Naive thymus-derived CD4-positive, alpha-beta T cell (primary cell): ENCODE measurements at regions not wholly inside any gene's neighbourhood (a gene's known extent, or its start where the extent isn't known, plus 50 kb on each side); places are given as distances from the start of the nearest gene placed in this dataset.

Experiments used
- ATAC-seq: fragments of 150-1000 bp; cut with Tn5 transposase; 2 replicates; pipeline ENCODE4 v1.10.0; 2021; ENCODE audit warnings: mild to moderate bottlenecking, moderate library complexity
- CTCF ChIA-PET: fragments of 350-600 bp; sonication (Branson Sonifier 250); formaldehyde crosslinking; loops from one replicate; lab custom pipeline; 2021; ENCODE audit warnings: antibody characterized with exemption; lab: Charles Lee
- POLR2A ChIA-PET: fragments of 350-600 bp; sonication (Branson Sonifier 250); formaldehyde crosslinking; loops from one replicate; lab custom pipeline; 2021; ENCODE audit warnings: antibody characterized with exemption, inconsistent platforms; lab: Charles Lee
- DNase-seq, 9 donors: peaks; one replicate each; pipeline versions ENCODE4 v3.0.0 to v3.0.0-alpha.2; 2020 to 2022; ENCODE audit warnings: mixed read lengths in 1 of 9
- H3K27ac ChIP-seq: one replicate; pipeline ENCODE4 v1.7.0; 2013; ENCODE audit warnings: mild to moderate bottlenecking, low read depth, low read length, moderate library complexity
- H3K27me3 ChIP-seq, 2 donors: one replicate each; pipeline ENCODE4 v1.7.0; 2013; ENCODE audit warnings: low read length in 2 of 2, mild to moderate bottlenecking in 2 of 2, moderate library complexity in 2 of 2; ENCODE audit not compliant: control insufficient read depth in 2 of 2, insufficient read depth in 2 of 2
- H3K36me3 ChIP-seq, 3 experiments: 1 replicate in 2 of 3; 2 replicates in 1 of 3; pipeline ENCODE4 v1.7.0; 2013; ENCODE audit warnings: low read length in 3 of 3, mild to moderate bottlenecking in 3 of 3, moderate library complexity in 1 of 3; ENCODE audit not compliant: insufficient read depth in 3 of 3, control insufficient read depth in 2 of 3
- H3K4me1 ChIP-seq, 2 donors: one replicate each; pipeline ENCODE4 v1.7.0; 2013; ENCODE audit warnings: low read length in 2 of 2, mild to moderate bottlenecking in 2 of 2, moderate library complexity in 1 of 2; ENCODE audit not compliant: control insufficient read depth in 2 of 2, insufficient read depth in 2 of 2
- H3K4me3 ChIP-seq: 2 replicates; pipeline ENCODE4 v1.7.0; 2013; ENCODE audit warnings: mild to moderate bottlenecking, low read length
- H3K9me3 ChIP-seq, 3 experiments: 1 replicate in 2 of 3; 2 replicates in 1 of 3; pipeline ENCODE4 v1.7.0; 2013; ENCODE audit warnings: low read length in 3 of 3; ENCODE audit not compliant: control insufficient read depth in 2 of 3
- H3K27ac Mint-ChIP-seq, 9 donors: one replicate each; pipeline ENCODE4 v1.8.0; 2020 to 2022; ENCODE audit warnings: mixed read lengths in 9 of 9, mild to moderate bottlenecking in 8 of 9, moderate library complexity in 5 of 9, inconsistent platforms in 2 of 9
- H3K27me3 Mint-ChIP-seq, 5 donors: one replicate each; pipeline ENCODE4 v1.8.0; 2021 to 2022; ENCODE audit warnings: mixed read lengths in 5 of 5, mild to moderate bottlenecking in 1 of 5
- H3K36me3 Mint-ChIP-seq, 5 donors: one replicate each; pipeline ENCODE4 v1.8.0; 2020 to 2022; ENCODE audit warnings: mixed read lengths in 5 of 5, mild to moderate bottlenecking in 3 of 5, inconsistent platforms in 1 of 5
- H3K4me1 Mint-ChIP-seq, 7 donors: one replicate each; pipeline ENCODE4 v1.8.0; 2020 to 2022; ENCODE audit warnings: mixed read lengths in 7 of 7, mild to moderate bottlenecking in 3 of 7, inconsistent platforms in 1 of 7
- H3K4me3 Mint-ChIP-seq, 10 donors: one replicate each; pipeline ENCODE4 v1.8.0; 2020 to 2022; ENCODE audit warnings: mild to moderate bottlenecking in 10 of 10, mixed read lengths in 10 of 10, moderate library complexity in 6 of 10, inconsistent platforms in 2 of 10
- H3K9me3 Mint-ChIP-seq, 11 donors: one replicate each; pipeline ENCODE4 v1.8.0; 2020 to 2022; ENCODE audit warnings: mixed read lengths in 11 of 11, mild to moderate bottlenecking in 4 of 11, inconsistent platforms in 1 of 11, moderate library complexity in 1 of 11
- intact Hi-C, 2 donors: fragments of 100-400 bp; cut with micrococcal nuclease; formaldehyde crosslinking; loops; one replicate each; pipeline ENCODE4 v1.15.1; 2023

DNA sequence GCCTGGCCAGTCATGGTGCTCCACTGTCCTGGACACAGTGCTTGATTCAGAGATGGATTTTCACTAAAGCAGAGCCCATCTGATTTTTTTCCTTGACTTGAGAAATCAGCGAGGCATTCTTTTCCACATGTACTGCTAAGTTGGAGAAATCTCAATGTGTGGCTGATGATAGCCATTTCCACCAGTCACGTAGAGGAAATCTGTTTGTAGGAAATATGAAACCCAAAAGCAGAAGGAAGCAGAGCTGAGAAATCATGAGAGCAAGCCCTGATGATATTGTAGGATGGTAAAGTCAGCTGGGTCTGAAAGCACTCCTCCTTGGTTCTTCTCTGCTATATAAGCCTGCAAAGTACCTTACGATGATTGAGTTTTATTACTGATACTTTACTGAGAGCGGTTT, 1233.4 kb downstream of the ROBO2 start:
- H3K27me3 Mint-ChIP-seq: no peaks in the 10 kb centered on the region
- ChIA-PET CTCF (no interaction called here), POLR2A (no interaction called here)
- H3K27ac Mint-ChIP-seq: no peak overlapping the region
- no peak overlapping the region for H3K4me3 ChIP-seq
- no peaks in the 10 kb centered on the region for H3K4me1 ChIP-seq
- ATAC-seq: no peak
- H3K4me1 Mint-ChIP-seq: peaks cover 0 to 3% (median 0%) of the 10 kb centered on the region in 7 donors
- H3K9me3 Mint-ChIP-seq: peaks cover 0 to 8% (median 0%) of the 10 kb centered on the region in 11 donors
- peaks cover 0 to 8% (median 0%) of the 10 kb centered on the region in 3 experiments for H3K9me3 ChIP-seq
- DNase-seq: no peak
- no peaks in the 10 kb centered on the region for H3K27me3 ChIP-seq
- no peak overlapping the region for H3K27ac ChIP-seq
- H3K4me3 Mint-ChIP-seq: no peak overlapping the region
- no peaks in the 10 kb centered on the region for H3K36me3 ChIP-seq
- intact Hi-C loops: no loop called here
- no peaks in the 10 kb centered on the region for H3K36me3 Mint-ChIP-seq

DNA sequence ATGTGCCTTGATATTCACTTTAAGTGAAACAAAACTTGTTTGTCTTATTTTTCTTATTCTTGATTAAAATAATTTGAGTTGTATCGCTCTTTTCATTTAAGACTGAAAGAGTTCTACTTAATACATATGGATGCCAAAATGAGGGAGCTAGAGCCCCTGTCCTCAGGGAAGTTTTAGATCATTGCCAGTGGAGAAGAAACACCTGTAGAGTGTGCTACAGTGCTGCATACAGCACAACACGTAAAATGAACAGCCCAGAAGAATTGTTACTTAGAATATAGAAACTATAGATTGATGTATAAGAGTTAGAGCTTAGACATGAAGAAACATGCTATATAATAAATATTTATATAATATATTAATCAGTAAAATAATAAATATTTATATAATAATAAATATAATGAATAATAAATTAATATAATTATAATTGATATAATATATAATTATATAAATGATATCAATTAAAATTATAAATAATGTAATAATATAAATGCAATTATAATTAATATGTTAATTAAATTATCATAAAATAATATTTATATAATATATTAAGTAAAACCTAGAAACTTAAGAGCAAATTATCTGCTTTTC, 1234.7 kb downstream of the ROBO2 start:
- Histone ChIP-seq H3K4me3 (no peak overlapping the region), H3K36me3 (no peaks in the 10 kb centered on the region), H3K9me3 (no peaks in the 10 kb centered on the region), H3K27me3 (no peaks in the 10 kb centered on the region), H3K4me1 (no peaks in the 10 kb centered on the region), H3K27ac (no peak overlapping the region)
- ATAC-seq: no peak
- peaks cover 0 to 12% (median 1%) of the 10 kb centered on the region in 11 donors for H3K9me3 Mint-ChIP-seq
- H3K27ac Mint-ChIP-seq: no peak overlapping the region
- CTCF ChIA-PET: no interaction called here
- DNase-seq: no peak
- no peaks in the 10 kb centered on the region for H3K36me3 Mint-ChIP-seq
- POLR2A ChIA-PET: no interaction called here
- H3K4me3 Mint-ChIP-seq: no peak overlapping the region
- intact Hi-C loops: no loop called here
- no peaks in the 10 kb centered on the region for H3K4me1 Mint-ChIP-seq
- H3K27me3 Mint-ChIP-seq: no peaks in the 10 kb centered on the region

DNA sequence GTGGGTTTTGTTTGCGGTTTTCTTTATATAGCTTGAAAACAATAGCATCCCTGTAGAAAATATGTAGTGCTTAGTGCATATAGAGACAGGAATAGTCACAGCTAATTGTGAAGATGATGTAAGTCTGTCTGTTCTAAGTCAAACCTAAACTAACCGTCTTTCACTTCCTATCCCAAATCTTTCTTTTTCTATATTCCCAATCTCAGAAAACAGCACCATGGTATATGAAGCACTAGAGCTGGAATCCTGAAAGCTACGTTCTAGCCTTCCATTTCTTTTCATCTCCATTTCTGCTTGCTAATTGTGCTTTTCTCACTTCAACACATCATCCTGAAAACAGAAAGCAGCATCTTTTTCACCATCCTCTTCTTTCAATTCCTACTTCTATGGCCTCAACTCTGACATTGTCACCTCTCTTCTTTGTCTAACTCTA, 1235.5 kb downstream of the ROBO2 start:
- no peaks in the 10 kb centered on the region for H3K36me3 Mint-ChIP-seq

DNA sequence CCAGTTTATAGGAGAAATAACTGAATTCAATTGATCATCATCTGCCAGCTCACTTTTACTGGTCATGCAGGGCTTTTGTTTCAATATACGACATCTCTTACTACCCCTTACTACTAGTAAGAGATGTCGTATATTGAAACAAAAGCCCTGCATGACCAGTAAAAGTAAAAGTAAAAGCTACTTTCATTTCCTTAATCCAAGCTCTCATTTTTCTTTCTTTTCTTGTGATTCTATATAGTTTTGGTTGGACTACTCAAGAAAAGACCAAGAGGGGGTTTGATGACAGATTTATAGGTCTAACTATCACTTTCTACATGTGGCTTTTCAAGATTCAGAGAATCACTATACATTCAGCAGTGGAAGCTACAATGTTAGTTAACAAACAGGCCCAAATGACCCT, 1237.3 kb downstream of the ROBO2 start:
- ChIA-PET CTCF (no interaction called here), POLR2A (no interaction called here)
- Histone ChIP-seq H3K27me3 (no peaks in the 10 kb centered on the region), H3K36me3 (no peaks in the 10 kb centered on the region), H3K4me3 (no peak overlapping the region), H3K9me3 (peaks cover 0 to 2% (median 0%) of the 10 kb centered on the region in 3 experiments), H3K27ac (no peak overlapping the region), H3K4me1 (no peaks in the 10 kb centered on the region)
- no peaks in the 10 kb centered on the region for H3K27me3 Mint-ChIP-seq
- ATAC-seq (no peak), DNase-seq (no peak)
- no peak overlapping the region for H3K4me3 Mint-ChIP-seq
- no peaks in the 10 kb centered on the region for H3K4me1 Mint-ChIP-seq
- H3K9me3 Mint-ChIP-seq: peaks cover 0 to 25% (median 4%) of the 10 kb centered on the region in 11 donors
- H3K36me3 Mint-ChIP-seq: peaks cover 0 to 5% (median 0%) of the 10 kb centered on the region in 5 donors
- intact Hi-C loops: no loop called here
- no peak overlapping the region for H3K27ac Mint-ChIP-seq

More for the DNA sequence above, 1235.5 kb downstream of the ROBO2 start:
- Histone ChIP-seq H3K27ac (no peak overlapping the region), H3K4me1 (no peaks in the 10 kb centered on the region), H3K36me3 (no peaks in the 10 kb centered on the region), H3K4me3 (no peak overlapping the region), H3K27me3 (no peaks in the 10 kb centered on the region), H3K9me3 (no peaks in the 10 kb centered on the region)
- H3K27me3 Mint-ChIP-seq: no peaks in the 10 kb centered on the region
- H3K4me1 Mint-ChIP-seq: no peaks in the 10 kb centered on the region
- H3K4me3 Mint-ChIP-seq: no peak overlapping the region
- peaks cover 0 to 19% (median 3%) of the 10 kb centered on the region in 11 donors for H3K9me3 Mint-ChIP-seq
- CTCF ChIA-PET: no interaction called here
- intact Hi-C loops: no loop called here
- ATAC-seq (no peak), DNase-seq (no peak)
- H3K27ac Mint-ChIP-seq: no peak overlapping the region
- POLR2A ChIA-PET: no interaction called here

DNA sequence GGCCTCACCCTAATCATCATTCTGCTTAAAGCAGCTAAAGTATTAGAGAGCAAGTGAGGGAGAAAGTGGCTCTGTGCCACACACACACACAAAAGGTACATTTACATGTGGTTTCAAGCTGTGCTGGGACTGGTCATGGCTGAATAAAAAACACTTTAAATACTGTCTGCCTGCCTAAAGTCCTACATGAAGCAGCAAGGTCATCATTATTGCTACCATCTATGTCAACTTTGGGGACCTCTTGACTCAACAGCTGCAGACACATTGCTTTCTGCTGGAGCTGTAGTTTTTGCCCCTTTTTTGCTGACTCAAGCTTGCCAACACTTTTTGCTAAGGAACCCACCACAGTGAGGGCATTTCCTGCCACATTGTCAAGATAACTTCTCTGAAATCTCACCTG, 1237.9 kb downstream of the ROBO2 start:
- H3K27me3 Mint-ChIP-seq: no peaks in the 10 kb centered on the region
- DNase-seq: no peak
- Histone ChIP-seq H3K4me1 (no peaks in the 10 kb centered on the region), H3K27me3 (no peaks in the 10 kb centered on the region), H3K27ac (no peak overlapping the region), H3K9me3 (peaks cover 0 to 2% (median 0%) of the 10 kb centered on the region in 3 experiments), H3K36me3 (no peaks in the 10 kb centered on the region), H3K4me3 (no peak overlapping the region)
- H3K4me3 Mint-ChIP-seq: no peak overlapping the region
- peaks cover 0 to 30% (median 6%) of the 10 kb centered on the region in 11 donors for H3K9me3 Mint-ChIP-seq
- H3K36me3 Mint-ChIP-seq: peaks cover 0 to 5% (median 0%) of the 10 kb centered on the region in 5 donors
- POLR2A ChIA-PET: no interaction called here
- H3K27ac Mint-ChIP-seq: no peak overlapping the region
- ATAC-seq: no peak
- H3K4me1 Mint-ChIP-seq: no peaks in the 10 kb centered on the region
- CTCF ChIA-PET: no interaction called here
- intact Hi-C loops: no loop called here

DNA sequence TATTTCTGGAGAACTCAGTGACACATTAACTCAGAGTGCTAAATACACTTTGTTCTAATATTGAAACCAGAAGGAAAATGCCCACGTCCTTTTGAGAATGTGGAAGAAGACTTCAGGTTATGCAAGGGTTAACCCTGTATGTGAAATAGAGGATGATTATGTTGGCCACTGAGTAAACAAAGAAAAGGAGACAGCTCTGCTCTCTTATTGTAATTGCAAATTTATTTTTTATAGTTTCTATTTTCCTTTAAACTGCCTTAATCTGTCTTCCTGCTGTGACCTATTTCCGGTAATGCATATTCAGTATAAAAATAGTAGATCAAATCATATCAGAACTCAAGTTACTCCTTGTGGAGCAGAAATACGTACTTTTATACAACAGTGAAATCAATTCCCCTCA, 1239.2 kb downstream of the ROBO2 start:
- no peaks in the 10 kb centered on the region for H3K27me3 Mint-ChIP-seq
- H3K4me3 Mint-ChIP-seq: no peak overlapping the region
- CTCF ChIA-PET: no interaction called here
- POLR2A ChIA-PET: no interaction called here
- peaks cover 0 to 25% (median 7%) of the 10 kb centered on the region in 11 donors for H3K9me3 Mint-ChIP-seq
- intact Hi-C loops: no loop called here
- Histone ChIP-seq H3K27ac (no peak overlapping the region), H3K9me3 (peaks cover 0 to 2% (median 0%) of the 10 kb centered on the region in 3 experiments), H3K4me1 (no peaks in the 10 kb centered on the region), H3K4me3 (no peak overlapping the region), H3K27me3 (no peaks in the 10 kb centered on the region), H3K36me3 (no peaks in the 10 kb centered on the region)
- H3K4me1 Mint-ChIP-seq: no peaks in the 10 kb centered on the region
- no peak overlapping the region for H3K27ac Mint-ChIP-seq
- DNase-seq (no peak), ATAC-seq (no peak)
- H3K36me3 Mint-ChIP-seq: peaks cover 0 to 5% (median 0%) of the 10 kb centered on the region in 5 donors

DNA sequence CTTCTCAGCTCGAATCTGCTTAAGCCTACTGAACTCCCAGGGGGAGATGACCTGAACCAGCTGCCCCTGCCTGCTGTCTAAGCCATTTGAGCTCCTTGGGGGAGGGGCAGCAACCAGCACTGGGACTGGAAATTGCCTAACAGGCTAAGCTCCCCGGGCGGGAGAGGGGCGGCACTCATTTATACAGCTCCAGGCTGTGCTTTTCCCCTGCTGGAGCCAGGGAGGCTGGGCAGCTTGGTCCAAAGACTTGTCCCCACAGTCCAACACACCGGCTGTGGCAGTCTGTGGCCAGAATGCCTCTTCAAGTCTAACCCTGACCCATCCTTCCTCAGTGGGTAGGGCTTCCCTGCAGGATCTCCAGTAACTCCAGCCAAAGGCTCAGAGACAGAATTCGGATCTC, 1241.5 kb downstream of the ROBO2 start:
- Mint-ChIP-seq H3K36me3 (peaks cover 0 to 5% (median 0%) of the 10 kb centered on the region in 5 donors), H3K4me3 (no peak overlapping the region), H3K4me1 (no peaks in the 10 kb centered on the region), H3K27ac (no peak overlapping the region), H3K9me3 (peaks cover 0 to 25% (median 7%) of the 10 kb centered on the region in 11 donors), H3K27me3 (no peaks in the 10 kb centered on the region)
- Histone ChIP-seq H3K27ac (no peak overlapping the region), H3K27me3 (no peaks in the 10 kb centered on the region), H3K4me1 (no peaks in the 10 kb centered on the region), H3K4me3 (no peak overlapping the region), H3K9me3 (peaks cover 0 to 2% (median 0%) of the 10 kb centered on the region in 3 experiments), H3K36me3 (no peaks in the 10 kb centered on the region)
- no peak for DNase-seq
- ChIA-PET POLR2A (no interaction called here), CTCF (no interaction called here)
- intact Hi-C loops: no loop called here
- ATAC-seq: no peak
